HCT116 (cell line): ENCODE measurements at regions not wholly inside any gene's neighbourhood (a gene's known extent, or its start where the extent isn't known, plus 50 kb on each side); places are given as distances from the start of the nearest gene placed in this dataset.

Experiments
- ATAC-seq: fragments of 200-7000 bp; cut with Tn5 transposase; 2 replicates; pipeline ENCODE4 v1.9.1; 2020; ENCODE audit warnings: mild to moderate bottlenecking, moderate library complexity
- BruUV-seq: library from RNA; stranded (reverse); fragments of 400-500 nt; replicated peaks from 2 replicates; lab custom pipeline; 2021; lab: Mats Ljungman, UMichigan
- CTCF ChIA-PET: fragments of 300-600 bp; sonication (Branson Sonifier 250); formaldehyde crosslinking; loops from one replicate; lab custom pipeline; 2021; ENCODE audit warnings: antibody characterized with exemption; lab: Charles Lee
- POLR2A ChIA-PET: fragments of 300-600, 350-600 bp; sonication (Branson Sonifier 250); formaldehyde crosslinking; loops from one replicate; lab custom pipeline; 2021; ENCODE audit warnings: antibody characterized with exemption; lab: Charles Lee
- RAD21 ChIA-PET, 2 experiments: fragments of 300-600 bp; sonication (Branson Sonifier 250); formaldehyde crosslinking; loops; one replicate each; lab custom pipeline; 2023; ENCODE audit warnings: low total read pairs in 2 of 2; ENCODE audit not compliant: uncharacterized antibody in 2 of 2, unreplicated experiment in 2 of 2, low non-redundant PET in 1 of 2; lab: Charles Lee
- DNase-seq: peaks from one replicate; pipeline ENCODE4 v3.0.0-alpha.2; 2010; ENCODE audit warnings: low read depth, low spot score
- H2AFZ ChIP-seq: fragments of 200-600 bp; shearing (Covaris generic), sonication (generic); 2 replicates; pipeline ENCODE4 v1.6.1; 2017; ENCODE audit warnings: low read depth, mixed run types, mixed read lengths, antibody characterized with exemption, low read length; ENCODE audit not compliant: poor library complexity, severe bottlenecking
- H3K27ac ChIP-seq: 2 replicates; pipeline ENCODE4 v1.5.1; 2012; ENCODE audit warnings: low read depth, low read length
- H3K27me3 ChIP-seq: fragments of 200-600 bp; sonication (generic); 2 replicates; pipeline ENCODE4 v1.6.1; 2016; ENCODE audit warnings: mixed run types, low read length, mixed read lengths; ENCODE audit not compliant: insufficient read depth
- H3K36me3 ChIP-seq, 2 experiments: fragments of 200-500 bp in 1 of 2; fragments of 200-600 bp in 1 of 2; sonication (Bioruptor generic) in 1 of 2; sonication (generic) in 1 of 2; 2 replicates each; pipeline versions ENCODE4 v1.5.1 to v1.6.1; 2014 to 2016; ENCODE audit warnings: low read length in 2 of 2, inconsistent platforms in 1 of 2, mixed read lengths in 1 of 2, mixed run types in 1 of 2; ENCODE audit not compliant: insufficient read depth in 2 of 2, control insufficient read depth in 1 of 2
- H3K4me1 ChIP-seq, 2 experiments: fragments of 200-600 bp in 1 of 2; sonication (generic) in 1 of 2; 2 replicates each; pipeline versions ENCODE4 v1.5.1 to v1.6.1; 2012 to 2017; ENCODE audit warnings: low read length in 2 of 2, inconsistent platforms in 1 of 2, mild to moderate bottlenecking in 1 of 2, mixed read lengths in 1 of 2, mixed run types in 1 of 2, moderate library complexity in 1 of 2; ENCODE audit not compliant: insufficient read depth in 2 of 2, control insufficient read depth in 1 of 2
- H3K4me2 ChIP-seq: fragments of 200-600 bp; sonication (generic); 2 replicates; pipeline ENCODE4 v1.6.1; 2017; ENCODE audit warnings: mixed run types, low read length, mixed read lengths
- H3K4me3 ChIP-seq, 2 experiments: fragments of 200-600 bp in 1 of 2; sonication (generic) in 1 of 2; replicated peaks in 1 of 2; 2 replicates each; pipeline ENCODE4 v1.5.1; 2011 to 2016; ENCODE audit warnings: low read length in 2 of 2, control low read depth in 1 of 2, low read depth in 1 of 2, mild to moderate bottlenecking in 1 of 2, mixed read lengths in 1 of 2, mixed run types in 1 of 2
- H3K79me2 ChIP-seq: fragments of 200-600 bp; sonication (generic); 2 replicates; pipeline ENCODE4 v1.6.1; 2017; ENCODE audit warnings: mild to moderate bottlenecking, mixed run types, low read length, moderate library complexity, mixed read lengths; ENCODE audit not compliant: insufficient read depth
- H3K9ac ChIP-seq: fragments of 200-600 bp; sonication (generic); 2 replicates; pipeline ENCODE4 v1.6.1; 2016; ENCODE audit warnings: low read length, mixed read lengths
- H3K9me2 ChIP-seq: fragments of 200-600 bp; sonication (generic), shearing (Covaris generic); 2 replicates; pipeline ENCODE4 v1.6.1; 2017; ENCODE audit warnings: mixed run types, mild to moderate bottlenecking, moderate library complexity; ENCODE audit not compliant: insufficient read depth
- H3K9me3 ChIP-seq, 2 experiments: fragments of 200-500 bp in 1 of 2; fragments of 200-600 bp in 1 of 2; sonication (Bioruptor generic) in 1 of 2; sonication (generic) in 1 of 2; 2 replicates each; pipeline ENCODE4 v1.6.1; 2014 to 2017; ENCODE audit warnings: low read length in 2 of 2, mixed read lengths in 2 of 2, inconsistent platforms in 1 of 2, low read depth in 1 of 2, mild to moderate bottlenecking in 1 of 2, mixed run types in 1 of 2, moderate library complexity in 1 of 2; ENCODE audit not compliant: control insufficient read depth in 1 of 2, insufficient read depth in 1 of 2
- H4K20me1 ChIP-seq: fragments of 200-600 bp; sonication (generic), shearing (Covaris generic); 2 replicates; pipeline ENCODE4 v1.6.1; 2017; ENCODE audit warnings: mixed run types, mild to moderate bottlenecking, moderate library complexity; ENCODE audit not compliant: insufficient read depth
- ATF3 ChIP-seq: IDR thresholded peaks from 2 replicates; pipeline ENCODE4 v1.6.1; 2012
- EGR1 ChIP-seq: IDR thresholded peaks from 2 replicates; pipeline ENCODE4 v1.6.1; 2012; ENCODE audit warnings: low read depth
- ELF1 ChIP-seq: IDR thresholded peaks from 2 replicates; pipeline ENCODE4 v1.6.1; 2012; ENCODE audit warnings: low read depth, borderline replicate concordance
- FOSL1 ChIP-seq: IDR thresholded peaks from 2 replicates; pipeline ENCODE4 v1.6.1; 2012; ENCODE audit warnings: low read depth
- POLR2A ChIP-seq: IDR thresholded peaks from 2 replicates; pipeline ENCODE4 v1.7.0; 2011; ENCODE audit warnings: borderline replicate concordance; ENCODE audit not compliant: insufficient read depth, insufficient read length; ENCODE audit errors: extremely low read depth
- SRF ChIP-seq: IDR thresholded peaks from 2 replicates; pipeline ENCODE4 v1.6.1; 2012; ENCODE audit warnings: low read depth
- ZFX ChIP-seq: fragments of 450-650 bp; IDR thresholded peaks from 2 replicates; pipeline ENCODE4 v1.6.1; 2017
- ZNF274 ChIP-seq: fragments of 200-500 bp; sonication (Bioruptor generic); IDR thresholded peaks from 2 replicates; pipeline ENCODE4 v1.6.1; 2014; ENCODE audit warnings: mild to moderate bottlenecking, low read depth, low read length, inconsistent platforms
- intact Hi-C: fragments of 100-400 bp; cut with micrococcal nuclease; formaldehyde crosslinking; loops from 2 replicates; pipeline ENCODE4 v1.10.0; 2022

- Histone ChIP-seq H3K9ac (no peak overlapping the region), H2AFZ (no peak overlapping the region), H3K4me2 (no peak overlapping the region), H3K79me2 (no peaks in the 10 kb centered on the region), H3K4me3 (no peak overlapping the region), H3K9me3 (no peaks in the 10 kb centered on the region), H3K9me2 (peaks cover 5% of the 10 kb centered on the region; the same call in 1 of the 2 replicates), H3K4me1 (peaks cover 3 to 11% of the 10 kb centered on the region in 2 experiments; a peak in 2 of 4 replicates), H4K20me1 (no peaks in the 10 kb centered on the region), H3K27me3 (no peaks in the 10 kb centered on the region), H3K27ac (no peak overlapping the region), H3K36me3 (no peaks in the 10 kb centered on the region)
- TF ChIP-seq EGR1 = no peak
- no peak for TF ChIP-seq FOSL1
- TF ChIP-seq ZFX = no peak
- no peak for TF ChIP-seq ZNF274
- TF ChIP-seq ELF1 = no peak
- TF ChIP-seq POLR2A = no peak
- TF ChIP-seq ATF3 = no peak
- TF ChIP-seq SRF = no peak
- BruUV-seq = no TSS peak
- ATAC-seq = no peak
- no peak for DNase-seq
- CTCF ChIA-PET = interaction anchor here (0.9 to 4.1 kb wide), 2 partner anchors 43 to 556 kb away, joined by 3 to 41 read pairs; no protein-coding TSS in a partner anchor
- intact Hi-C loops = no loop called here
- POLR2A ChIA-PET = no interaction called here
- RAD21 ChIA-PET = no interaction called here
Observed at GRCh38 chr10:63723320-63723719, 202.1 kb downstream of the REEP3 start.

GRCh38 chr10:63723741-63724140, 202.5 kb downstream of the REEP3 start:
- no peak overlapping the region for H2AFZ ChIP-seq
- BruUV-seq = no TSS peak
- no peaks in the 10 kb centered on the region for H3K9me3 ChIP-seq
- no peak for DNase-seq
- intact Hi-C loops = no loop called here
- H3K79me2 ChIP-seq = no peaks in the 10 kb centered on the region
- H3K36me3 ChIP-seq = no peaks in the 10 kb centered on the region
- TF ChIP-seq SRF (no peak), POLR2A (no peak)
- no peaks in the 10 kb centered on the region for H4K20me1 ChIP-seq
- H3K4me1 ChIP-seq = peaks cover 3 to 7% of the 10 kb centered on the region in 2 experiments; a peak in 2 of 4 replicates
- no peak overlapping the region for H3K9ac ChIP-seq
- ChIA-PET RAD21 (no interaction called here), CTCF (interaction anchor here (0.9 kb wide), 1 partner anchor 557 kb away, joined by 3 read pairs; no protein-coding TSS in a partner anchor), POLR2A (no interaction called here)
- H3K9me2 ChIP-seq = peaks cover 5% of the 10 kb centered on the region; the same call in 1 of the 2 replicates
- H3K4me3 ChIP-seq = no peak overlapping the region
- no peak overlapping the region for H3K4me2 ChIP-seq
- H3K27me3 ChIP-seq = no peaks in the 10 kb centered on the region
- H3K27ac ChIP-seq = no peak overlapping the region
- ATAC-seq = no peak
